SK-N-DZ (cell line): ENCODE measurements at regions not wholly inside any gene's neighbourhood (a gene's known extent, or its start where the extent isn't known, plus 50 kb on each side); places are given as distances from the start of the nearest gene placed in this dataset.

ENCODE experiments used
- DNase-seq: peaks from one replicate; pipeline ENCODE4 v3.0.0-alpha.2; 2015; ENCODE audit warnings: low spot score

GRCh38 chr5:73291873-73292272, 118.9 kb downstream of the TMEM174 start:
- DNase-seq = no peak

DNA sequence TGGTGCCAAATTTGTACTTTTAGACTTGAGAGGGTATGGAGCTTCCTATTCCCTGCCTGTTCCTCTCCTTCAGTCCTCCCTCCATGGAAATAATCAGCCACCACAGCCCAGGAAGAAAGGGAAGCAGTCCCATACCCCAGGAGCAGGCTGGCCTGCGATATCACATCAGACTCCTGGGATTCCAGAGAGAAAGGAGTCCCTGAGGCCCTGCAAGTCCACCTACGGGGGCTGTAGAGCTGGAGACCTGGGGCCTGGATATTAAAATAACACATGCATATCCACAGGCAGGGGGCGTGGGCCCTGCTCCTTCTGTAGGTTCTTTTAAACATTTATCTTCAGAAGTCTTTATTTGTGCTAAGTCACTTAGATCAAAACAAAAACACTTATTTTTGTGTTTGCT, 117.2 kb downstream of the TMEM174 start:
- DNase-seq = no peak

GRCh38 chr5:73288803-73289720, 116.1 kb downstream of the TMEM174 start:
- DNase-seq = no peak

DNA sequence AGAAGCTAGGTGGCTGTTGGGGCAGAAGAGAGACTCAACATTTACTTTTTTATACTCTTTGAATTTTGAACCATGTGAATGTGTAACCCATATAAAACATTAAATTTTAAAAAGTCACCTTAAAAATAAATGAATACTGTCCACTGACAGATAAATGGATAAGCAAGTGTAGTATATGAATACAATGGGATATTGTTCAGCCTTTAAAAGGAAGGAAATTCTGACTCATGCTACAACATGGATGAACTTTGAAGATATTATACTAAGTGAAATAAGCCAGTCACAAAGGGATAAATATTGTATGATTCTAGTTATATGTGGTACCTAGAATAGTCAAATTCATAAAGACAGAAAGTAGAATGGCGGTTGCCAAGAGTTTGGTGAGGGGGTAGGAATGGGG, 113.9 kb downstream of the TMEM174 start:
- no peak for DNase-seq

DNA sequence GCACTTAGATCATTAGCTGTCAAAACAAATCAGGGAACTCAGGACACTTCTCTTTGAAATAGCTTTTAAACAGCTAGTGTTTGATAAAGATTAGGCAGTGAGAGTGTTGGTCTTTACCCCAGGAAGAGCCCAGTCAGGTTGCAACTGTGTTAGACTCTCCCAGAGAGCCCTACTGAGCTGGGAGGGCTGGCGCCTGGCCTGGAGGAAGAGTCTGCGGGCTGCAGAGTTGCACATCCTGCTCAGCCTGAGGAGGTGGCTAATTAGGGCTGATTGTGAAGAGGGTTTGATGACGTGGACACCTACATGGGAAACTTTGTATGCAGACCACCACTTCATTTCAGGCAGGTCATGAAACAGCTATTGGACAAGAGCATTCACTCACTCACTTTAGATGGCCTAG, 112.0 kb downstream of the TMEM174 start:
- no peak for DNase-seq

- DNase-seq = no peak
Measured at GRCh38 chr5:73284220-73284795, 111.3 kb downstream of the TMEM174 start.

DNA sequence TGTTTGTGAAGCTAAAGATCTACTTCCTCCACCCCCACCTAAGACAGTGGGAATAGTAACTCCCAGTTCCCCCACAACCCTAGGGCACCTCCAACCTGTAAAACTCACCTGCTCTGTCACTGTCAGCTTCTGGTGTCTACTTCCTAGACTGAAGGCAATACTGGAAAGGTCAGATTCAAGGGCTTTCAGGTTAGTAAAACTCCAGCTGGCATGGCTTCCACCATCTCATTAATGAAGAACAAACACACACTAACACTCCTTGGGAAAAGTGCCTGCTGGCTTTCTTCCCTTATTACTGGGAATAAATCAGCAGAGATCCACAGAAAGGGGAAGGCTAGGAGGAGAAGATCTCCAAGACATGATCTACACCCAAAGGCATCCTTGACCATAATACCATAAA, 109.9 kb downstream of the TMEM174 start:
- DNase-seq = no peak

DNA sequence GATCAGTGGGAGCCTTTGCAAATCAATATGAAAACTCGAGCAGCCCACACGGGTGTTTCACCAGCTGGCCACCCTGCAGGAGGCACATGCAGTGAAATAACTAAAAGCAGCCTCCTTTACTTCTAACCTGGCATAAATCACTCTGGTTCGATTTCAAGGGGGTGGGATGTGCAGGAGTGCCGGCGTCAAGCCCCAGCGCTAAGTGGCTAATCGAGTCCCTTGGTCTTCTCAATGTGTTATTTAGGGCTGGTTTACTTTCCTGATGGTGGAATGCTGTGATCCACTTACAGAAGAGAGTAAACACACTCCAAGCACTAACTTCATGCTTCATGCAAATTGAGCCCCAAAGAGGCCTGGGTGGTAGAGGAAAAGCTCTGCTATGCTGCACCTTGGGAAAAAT, 109.4 kb downstream of the TMEM174 start:
- DNase-seq = no peak

GRCh38 chr5:73280821-73281746, 108.1 kb downstream of the TMEM174 start:
- no peak for DNase-seq

DNA sequence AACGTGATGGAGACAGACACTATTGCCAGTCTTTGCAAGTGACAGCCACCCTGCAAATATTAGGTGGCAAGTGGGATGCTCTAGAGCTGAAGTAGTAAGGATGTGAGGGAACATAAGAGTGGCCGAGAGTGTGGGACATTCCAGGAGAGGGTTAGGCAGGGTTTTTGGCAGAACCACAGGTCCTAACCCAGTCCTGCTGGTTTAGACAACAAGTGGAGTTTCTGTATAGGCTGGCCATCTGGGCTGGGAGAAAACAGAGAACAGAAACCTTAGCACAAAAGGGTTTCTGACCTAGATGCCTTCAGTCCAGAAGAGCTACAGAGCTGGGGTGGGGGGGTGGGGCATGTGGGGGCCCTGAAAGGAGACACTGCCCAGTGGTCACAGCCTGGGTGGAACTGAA, 107.4 kb downstream of the TMEM174 start:
- no peak for DNase-seq

GRCh38 chr5:73279805-73280204, 106.8 kb downstream of the TMEM174 start:
- no peak for DNase-seq

GRCh38 chr5:73278693-73279092, 105.7 kb downstream of the TMEM174 start:
- no peak for DNase-seq

DNA sequence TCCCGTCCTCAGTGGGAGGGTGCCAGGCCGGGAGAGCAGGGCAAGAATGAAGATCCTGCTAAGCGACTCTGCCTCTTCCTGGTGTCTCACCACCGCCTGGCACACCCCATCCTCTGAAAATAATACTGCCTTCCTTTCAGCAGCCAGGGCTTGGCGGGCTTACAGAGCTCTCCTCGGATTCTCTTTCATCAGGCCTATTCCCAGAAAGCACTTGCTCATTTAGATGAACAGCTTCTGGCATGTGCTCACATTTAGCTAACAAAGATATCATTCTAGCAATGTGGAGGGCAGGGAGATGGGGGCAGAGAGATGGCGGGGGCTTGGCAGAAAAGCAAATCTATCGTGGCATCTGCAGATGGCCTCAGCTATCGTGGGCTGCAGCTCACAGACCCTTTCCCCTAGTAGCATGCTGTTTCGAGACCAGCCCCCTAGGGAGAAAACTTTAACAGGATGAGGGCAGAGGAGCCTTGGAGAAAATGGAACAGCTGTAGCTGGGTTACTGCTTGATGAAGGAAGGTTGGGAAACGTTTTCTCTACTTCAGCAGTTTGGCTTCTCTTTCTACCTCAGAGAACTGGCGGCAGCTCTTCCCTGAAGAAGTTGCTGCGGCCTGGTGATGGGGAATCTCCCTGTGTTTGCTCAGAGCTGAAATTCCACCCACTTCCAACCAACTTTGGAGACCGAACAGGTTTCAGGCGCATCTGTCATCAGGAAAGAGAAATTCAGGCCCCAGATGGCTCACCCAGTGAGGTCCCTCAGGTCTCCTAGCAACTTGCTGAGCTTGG, 102.1 kb downstream of the TMEM174 start:
- DNase-seq = no peak

- DNase-seq = no peak
Measured at GRCh38 chr5:73274121-73274520, 101.1 kb downstream of the TMEM174 start.

DNA sequence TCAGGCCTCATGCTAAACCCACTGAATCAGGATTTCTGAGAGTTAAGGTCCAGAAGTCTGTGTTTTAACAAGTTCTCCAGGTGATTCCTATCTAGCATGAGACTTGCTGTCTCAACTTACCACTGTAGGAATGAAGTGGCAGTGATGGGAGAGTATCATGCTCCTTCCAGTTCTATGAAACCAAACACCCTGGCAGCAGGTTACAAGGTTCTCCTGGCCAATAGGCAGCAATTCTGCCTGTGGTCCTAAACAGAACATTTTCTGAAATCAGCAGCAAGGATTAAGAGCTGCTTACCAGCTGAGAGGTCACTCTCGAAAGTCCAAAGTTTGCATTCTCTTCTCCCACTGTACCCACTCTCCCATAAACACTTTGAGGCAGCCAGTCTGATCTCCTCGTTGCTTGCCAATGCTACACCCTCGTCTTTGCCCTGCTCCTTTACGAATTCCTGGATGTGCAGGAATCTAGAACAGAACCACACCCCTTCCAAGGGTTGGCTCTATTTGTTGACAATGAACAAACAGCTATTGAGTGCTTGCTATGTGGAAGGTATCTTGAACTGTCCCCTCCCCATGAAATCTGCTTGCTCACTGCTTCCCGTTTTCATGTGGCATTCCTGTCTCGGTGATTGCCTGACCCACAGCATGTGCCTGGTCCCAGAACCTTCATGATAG, 100.5 kb downstream of the TMEM174 start:
- no peak for DNase-seq

GRCh38 chr5:73272351-73272750, 99.4 kb downstream of the TMEM174 start:
- DNase-seq = no peak

GRCh38 chr5:73268826-73269225, 95.8 kb downstream of the TMEM174 start:
- DNase-seq = no peak

DNA sequence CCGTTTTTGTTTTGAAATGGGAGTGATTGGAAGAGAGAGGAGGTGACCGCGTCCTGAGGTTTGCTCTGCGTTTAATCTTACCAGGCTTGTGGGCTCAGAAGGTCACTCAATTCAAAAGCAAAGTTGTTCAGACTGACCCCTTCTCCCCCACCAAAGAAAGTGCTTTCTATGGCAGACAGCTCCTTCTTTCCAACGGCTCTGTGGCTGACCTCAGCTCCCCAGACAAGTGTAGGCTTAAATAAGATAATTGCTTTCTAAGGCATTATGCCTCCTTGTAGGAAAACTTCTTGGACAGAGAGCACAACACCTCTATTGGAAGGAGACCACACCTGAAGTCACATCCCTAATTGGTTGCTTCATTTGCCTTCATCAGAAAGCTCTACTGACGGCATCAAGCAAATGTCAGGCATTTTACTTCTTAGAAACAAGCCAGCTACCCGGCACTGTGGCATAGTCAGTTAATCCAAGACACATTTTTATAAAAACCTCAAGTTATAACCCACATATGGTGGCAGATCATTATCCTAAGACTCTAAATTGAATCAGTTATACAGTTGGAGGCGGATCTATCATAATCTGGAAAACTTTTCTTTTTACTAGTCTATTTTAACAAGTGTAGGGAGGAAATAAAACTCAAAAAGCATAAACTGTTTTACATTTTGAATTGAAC, 94.9 kb downstream of the TMEM174 start:
- no peak for DNase-seq

DNA sequence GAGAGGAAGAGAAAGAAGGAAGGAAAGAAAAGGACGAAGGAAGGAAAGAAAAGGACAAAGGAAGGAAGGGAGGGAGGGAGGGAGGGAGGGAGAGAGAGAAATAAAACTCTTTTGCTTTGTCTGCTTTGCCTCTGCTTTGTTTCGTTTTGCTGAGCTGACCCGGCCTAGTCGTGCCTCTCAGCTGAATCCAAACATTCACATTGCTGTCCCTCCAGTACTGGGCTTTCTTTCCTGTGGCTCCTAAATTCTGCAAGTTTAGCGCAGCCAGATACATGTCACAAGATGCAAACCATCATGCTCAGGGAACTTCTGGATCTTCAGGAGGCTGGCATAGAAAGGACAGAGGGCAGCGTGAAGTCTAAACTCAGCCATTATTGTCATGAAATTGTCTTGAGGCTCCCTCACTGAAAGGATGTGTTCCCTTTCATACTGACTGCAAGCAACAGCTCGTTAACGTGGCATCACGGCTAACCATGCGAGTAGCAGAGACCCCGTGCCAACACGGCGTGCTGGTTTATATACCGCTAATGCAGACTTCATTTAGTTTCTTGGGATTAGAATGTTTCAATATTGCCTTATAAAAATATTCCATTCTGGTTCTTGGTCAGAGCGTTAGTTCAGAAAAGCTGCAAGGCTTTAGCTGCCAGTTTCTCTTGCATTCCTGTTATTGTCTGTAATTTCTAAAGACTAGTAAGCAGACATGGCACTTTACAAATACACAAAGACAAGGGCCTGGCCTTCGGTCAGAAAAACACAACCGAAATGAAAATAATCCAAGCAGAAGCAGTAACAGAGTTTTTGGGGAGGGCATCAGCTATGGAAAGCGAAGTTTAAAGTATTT, 94.2 kb downstream of the TMEM174 start:
- DNase-seq = no peak
